VCaP (cell line): ENCODE measurements at regions not wholly inside any gene's neighbourhood (a gene's known extent, or its start where the extent isn't known, plus 50 kb on each side); places are given as distances from the start of the nearest gene placed in this dataset.
"Not testable (repeated sequence)": the region's sequence is repeated elsewhere in the genome, so short reads cannot be mapped to it uniquely, and the experiment has no call there.

Source experiments
- H3K27ac ChIP-seq: fragments of 450-650 bp; 2 replicates; pipeline ENCODE4 v1.5.1; 2017
- TF ChIP-seq, protein P1 (sequence below): fragments of 450-650 bp; conservative IDR thresholded peaks from 2 replicates; pipeline ENCODE4 v1.5.1; 2017; ENCODE audit warnings: mild to moderate bottlenecking, moderate library complexity

DNA sequence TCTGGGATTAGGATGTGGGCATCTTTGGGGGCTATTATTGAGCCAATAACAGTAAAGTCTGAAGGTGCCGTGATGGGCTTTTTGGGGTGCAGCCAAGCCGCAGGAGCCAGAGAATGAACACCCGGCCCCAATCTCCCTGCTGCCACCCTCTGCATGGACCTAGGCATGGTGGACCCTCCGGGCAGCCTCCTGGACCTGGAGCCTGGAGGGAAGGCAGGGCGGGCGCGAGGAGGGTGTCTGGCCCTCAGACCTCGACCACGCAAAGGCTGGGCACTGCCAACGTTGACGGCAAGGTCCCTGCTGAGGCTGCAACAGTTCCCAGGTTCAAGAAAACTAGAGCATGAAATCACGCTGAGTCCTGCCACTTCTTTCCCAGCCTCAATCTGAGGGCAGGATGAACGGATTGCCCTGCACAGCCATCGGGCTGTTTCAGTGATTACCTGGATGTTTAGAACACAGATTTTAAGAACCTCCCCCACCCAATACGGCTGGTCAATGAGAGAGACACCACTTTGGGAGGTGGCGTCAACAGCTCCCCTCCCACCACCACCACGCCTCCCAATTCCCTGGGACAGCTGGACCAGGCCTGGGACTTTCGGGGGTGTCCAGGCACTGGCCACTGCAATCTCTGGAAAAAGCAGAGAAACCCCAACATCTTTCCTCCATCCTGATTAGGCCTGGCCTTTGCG is 147.4 kb downstream of the NPIPB11 start:
- H3K27ac ChIP-seq, result not testable (repeated sequence)

DNA sequence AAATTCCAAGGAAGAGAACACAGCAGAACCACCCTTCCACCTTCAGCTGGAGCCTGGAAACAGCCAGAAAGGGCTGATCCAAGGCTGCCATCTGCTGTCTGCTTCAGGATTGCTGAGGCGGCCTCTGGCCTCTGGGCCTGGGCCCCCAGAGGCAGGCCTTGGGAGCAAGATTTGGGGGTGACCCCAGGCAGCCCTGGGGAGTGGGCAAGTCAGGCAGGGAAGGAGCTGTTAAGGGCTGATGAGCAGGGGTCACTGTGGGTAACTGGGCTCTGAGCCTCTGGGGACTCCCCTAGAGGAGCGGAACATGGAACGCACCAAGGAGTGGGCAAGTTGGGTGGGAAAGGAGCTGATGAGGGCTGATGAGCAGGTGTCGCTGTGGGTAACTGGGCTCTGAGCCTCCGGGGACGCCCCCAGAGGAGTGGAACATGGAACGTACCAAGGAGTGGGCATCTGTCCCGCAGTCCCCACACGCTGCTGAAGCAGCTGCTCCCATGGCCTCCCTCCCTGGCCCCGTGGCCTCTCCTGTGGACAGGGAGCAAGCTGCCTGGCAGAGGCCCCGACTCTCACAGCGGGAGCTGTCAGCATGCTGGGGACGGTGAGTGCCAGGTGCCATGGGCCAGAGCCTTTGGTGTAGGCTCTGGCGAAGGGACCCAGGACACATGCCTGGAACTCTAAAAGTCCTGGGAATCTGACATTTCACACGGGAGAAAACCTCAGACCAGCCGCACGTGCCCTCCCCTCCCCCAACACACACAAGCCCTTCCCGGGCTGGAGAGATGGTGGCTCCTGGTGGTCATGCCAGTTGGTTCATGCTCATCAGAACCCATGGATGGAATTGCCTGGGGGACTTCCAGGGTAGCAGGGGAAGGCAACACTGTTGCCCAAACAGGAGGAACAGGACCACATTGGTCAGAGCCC is 148.8 kb downstream of the NPIPB11 start:
- not testable (repeated sequence) for H3K27ac ChIP-seq
- TF ChIP-seq, protein P1, sequence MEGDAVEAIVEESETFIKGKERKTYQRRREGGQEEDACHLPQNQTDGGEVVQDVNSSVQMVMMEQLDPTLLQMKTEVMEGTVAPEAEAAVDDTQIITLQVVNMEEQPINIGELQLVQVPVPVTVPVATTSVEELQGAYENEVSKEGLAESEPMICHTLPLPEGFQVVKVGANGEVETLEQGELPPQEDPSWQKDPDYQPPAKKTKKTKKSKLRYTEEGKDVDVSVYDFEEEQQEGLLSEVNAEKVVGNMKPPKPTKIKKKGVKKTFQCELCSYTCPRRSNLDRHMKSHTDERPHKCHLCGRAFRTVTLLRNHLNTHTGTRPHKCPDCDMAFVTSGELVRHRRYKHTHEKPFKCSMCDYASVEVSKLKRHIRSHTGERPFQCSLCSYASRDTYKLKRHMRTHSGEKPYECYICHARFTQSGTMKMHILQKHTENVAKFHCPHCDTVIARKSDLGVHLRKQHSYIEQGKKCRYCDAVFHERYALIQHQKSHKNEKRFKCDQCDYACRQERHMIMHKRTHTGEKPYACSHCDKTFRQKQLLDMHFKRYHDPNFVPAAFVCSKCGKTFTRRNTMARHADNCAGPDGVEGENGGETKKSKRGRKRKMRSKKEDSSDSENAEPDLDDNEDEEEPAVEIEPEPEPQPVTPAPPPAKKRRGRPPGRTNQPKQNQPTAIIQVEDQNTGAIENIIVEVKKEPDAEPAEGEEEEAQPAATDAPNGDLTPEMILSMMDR, result peak; percentile 74

DNA sequence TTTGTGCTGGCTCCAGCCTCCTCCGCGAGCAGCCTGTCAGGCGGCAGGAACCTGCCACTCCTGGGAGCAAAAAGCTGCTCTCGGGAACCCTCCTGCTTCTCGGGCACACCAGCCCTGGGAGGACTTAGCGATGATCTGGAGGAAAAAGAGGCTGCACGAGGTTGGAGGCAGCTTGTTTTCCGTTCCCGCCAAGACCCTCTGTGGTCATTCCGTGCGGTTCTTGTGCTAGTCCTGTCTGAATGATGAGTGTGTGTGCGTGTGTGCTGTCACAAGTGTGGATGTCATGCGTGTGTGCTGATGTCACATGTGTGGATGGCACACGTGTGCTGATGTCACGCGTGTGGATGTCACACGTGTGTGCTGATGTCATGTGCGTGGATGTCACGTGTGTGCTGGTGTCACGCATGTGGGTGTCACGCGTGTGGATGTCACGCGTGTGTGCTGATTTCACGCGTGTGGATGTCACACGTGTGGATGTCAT is 150.0 kb downstream of the NPIPB11 start:
- TF ChIP-seq, protein P1, result no peak

DNA sequence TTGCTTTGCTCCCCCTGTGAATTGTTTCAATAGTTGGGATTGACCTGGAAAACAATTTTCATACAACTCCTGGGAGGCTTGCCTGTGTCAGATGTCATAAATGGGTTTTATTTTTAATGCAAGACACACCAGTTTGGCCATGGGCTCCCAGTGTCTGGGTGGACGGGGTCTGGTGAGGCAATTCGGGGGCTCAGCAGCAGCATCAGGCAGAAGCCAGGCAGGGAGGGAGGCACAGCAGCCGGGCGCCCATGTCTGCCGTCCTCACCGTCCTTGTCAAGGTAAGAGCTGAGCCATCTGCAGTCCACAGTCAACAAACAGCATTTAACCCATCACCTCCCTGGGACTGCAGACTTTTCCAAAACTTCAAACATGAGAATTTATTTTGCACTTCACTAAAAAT is 150.6 kb downstream of the NPIPB11 start:
- H3K27ac ChIP-seq, result not testable (repeated sequence)

More for the DNA sequence above, 150.0 kb downstream of the NPIPB11 start:
- H3K27ac ChIP-seq, result no peak overlapping the region

DNA sequence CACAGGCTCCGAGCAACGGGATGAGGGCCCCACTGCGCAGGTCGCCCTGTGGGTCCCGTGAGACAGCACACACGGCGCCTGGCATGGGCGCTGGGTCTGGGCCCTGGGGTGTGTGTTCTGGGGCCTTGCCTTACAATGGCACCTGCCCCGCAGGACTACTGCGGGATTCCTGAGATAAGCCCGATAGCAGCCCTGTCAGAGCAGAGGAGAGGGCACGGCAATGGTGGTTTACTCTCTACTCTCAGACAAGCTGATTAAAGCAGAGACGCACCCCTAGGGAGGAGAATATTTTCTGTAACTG is 151.1 kb downstream of the NPIPB11 start:
- H3K27ac ChIP-seq, result not testable (repeated sequence)

DNA sequence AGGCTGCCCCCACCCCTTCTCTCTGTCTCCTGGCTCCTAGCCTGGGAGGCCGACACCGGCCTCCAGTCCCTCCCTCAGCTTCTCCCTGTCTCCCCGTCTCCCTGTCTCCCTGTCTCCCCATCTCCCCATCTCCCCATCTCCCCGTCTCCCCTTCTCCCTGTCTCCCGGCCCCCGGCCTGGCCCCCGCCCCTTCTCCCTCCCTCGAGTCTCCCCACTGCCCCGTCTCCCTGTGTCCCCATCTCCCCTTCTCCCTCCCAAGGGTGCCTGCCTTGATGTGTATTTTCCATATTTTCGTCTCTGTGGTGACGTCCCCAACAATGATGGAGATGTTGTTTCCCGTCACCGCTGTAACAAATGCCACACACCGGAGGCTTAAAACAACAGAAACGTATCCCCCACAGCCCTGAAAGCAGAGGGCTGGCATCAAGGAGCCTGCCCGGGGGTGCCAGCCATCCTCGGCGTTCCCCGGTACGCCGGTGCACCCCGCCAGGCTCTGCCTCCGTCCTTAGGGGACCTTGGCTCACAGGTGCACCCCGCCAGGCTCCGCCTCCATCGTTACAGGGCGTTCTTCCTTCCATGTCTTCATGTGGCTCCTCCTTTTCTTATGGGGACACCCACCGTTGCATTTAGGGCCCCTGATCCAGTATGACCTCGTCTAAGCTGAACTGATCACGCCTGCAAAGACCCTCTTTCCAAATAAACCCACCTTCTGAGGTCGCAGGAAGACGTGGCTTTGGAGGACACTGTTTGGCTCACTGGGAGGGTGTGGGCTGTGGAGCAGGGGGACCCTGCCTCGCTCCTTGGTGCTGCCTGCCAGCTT is 151.6 kb downstream of the NPIPB11 start:
- H3K27ac ChIP-seq, result no peak overlapping the region
- TF ChIP-seq, protein P1, result no peak

DNA sequence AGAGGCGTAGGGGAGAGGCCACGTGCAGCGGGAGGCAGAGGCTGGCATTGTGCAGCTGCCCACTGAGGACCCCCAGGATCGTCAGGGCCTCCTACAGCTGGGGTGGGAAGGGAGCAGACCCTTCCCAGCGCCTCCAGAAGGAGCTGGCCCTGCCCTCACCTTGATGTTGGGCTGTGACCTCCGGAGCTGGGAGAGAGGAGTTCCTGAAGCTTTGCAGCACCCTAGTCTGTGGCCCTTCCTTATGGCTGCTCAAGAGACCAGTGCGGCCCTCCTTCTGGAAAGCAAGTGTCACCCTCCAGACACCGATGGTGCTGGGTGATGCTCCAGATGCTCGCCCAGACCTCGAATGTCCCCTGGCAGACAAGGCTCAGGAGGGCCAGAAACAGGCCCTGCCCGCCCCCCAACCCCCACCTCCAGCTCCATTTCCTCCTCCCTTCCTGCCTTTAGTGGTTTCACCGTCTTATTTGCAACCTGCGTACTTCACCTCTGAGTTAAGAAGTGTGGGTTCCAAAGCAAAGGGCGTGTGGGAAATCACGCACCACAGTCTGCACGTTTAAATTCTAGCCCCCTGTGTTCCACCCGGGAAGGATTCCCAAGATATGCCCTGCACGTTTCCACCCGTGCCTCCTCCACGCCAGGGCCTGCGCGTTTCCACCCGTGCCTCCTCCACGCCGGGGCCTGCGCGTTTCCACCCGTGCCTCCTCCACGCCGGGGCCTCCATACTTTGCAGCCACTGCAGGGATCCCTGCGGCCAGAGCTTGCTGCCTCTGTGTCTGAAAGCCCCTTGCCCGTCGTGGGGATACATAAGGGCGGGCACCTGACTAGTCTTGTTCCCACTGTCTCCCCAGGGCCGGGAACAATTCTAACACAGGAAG is 152.6 kb downstream of the NPIPB11 start:
- H3K27ac ChIP-seq, result not testable (repeated sequence)

DNA sequence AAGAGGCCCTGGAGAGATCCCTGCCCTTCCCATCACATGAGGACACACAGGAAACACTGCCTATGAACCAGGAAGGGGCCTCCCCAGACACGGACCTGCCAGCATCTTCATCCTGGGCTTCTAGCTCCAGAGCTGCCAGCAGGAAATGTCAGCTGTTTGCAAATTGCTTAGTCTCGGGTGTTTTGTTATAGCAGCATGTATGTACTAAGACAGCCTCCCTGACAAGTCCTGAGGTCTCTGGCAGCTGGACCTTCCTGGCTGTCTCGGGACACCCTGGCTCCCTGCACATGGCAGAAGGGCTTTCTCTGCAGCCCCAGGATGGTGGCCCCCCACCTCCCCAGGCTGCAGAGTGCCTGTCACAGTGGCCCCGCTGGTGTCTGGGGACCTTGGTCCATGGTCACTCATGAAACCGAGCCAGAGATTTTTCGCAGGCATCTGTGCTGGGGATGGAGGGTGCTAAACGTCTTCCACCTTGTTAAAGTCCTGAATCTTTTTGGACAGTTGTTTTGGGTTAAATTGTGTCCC is 153.4 kb downstream of the NPIPB11 start:
- H3K27ac ChIP-seq, result not testable (repeated sequence)

DNA sequence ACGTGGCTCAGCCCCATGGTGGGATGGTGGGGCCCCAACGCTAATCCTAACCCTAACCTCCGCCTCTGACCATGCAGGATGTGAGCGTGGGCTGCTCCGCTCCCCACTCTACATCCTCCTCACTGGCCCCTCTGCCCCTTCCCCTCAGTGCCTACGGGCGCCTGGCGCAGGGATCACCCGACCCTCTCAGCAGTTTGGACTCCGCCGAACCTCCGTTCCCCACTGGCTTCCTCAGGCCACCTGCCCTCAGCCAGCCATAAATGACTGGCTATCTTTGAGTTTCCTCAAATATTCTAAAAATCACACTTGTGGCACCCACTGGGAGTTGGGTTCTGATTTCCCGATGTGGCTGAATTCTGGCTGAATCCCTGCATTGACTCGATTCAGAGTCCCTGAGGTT is 154.2 kb downstream of the NPIPB11 start:
- not testable (repeated sequence) for H3K27ac ChIP-seq

DNA sequence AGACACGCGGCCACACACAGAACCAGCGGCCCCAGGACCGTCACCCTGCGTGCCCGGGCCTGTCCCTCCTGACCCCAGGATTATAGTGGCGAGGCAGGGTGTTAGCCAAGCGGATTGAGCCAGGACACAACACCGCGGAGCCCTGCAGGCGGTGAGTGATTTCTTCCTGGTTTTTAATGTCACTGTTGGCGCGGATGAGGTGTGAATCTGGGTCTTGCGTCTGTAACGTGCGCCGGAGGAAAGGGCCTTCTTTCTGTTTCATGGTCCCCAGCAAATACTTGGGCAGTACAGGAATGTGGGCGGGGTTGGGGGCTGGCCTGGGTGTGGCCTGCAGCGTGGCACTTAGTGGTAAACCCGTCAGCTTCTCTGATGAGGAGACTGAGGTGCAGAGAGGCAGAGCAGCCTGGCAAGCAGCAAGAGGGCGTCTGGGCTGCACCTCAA is 154.9 kb downstream of the NPIPB11 start:
- H3K27ac ChIP-seq, result not testable (repeated sequence)

DNA sequence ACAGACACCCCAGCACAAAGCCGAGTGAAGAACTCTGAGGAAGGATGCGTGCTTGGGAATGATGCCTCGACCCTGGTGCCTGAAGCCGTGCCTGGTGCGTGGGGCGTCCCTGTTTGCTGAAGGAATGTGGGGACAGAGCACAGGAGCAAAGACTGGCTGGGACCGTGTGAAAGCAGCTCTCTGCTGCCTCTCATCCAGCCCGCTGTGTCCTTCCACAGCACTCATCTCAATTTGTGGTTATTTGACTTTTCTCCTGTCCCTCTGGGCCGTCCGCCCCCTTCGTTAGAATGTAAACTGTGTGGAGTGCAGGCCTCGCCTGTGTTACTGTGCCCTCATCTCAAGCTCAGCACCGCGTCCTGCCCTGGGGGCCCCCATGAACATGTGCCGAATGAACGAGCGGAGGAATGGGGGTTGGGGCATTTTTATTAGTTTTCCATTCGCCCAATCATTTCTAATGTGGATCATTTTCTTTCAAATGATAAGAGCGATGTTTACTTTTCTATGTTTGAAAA is 155.5 kb downstream of the NPIPB11 start:
- not testable (repeated sequence) for H3K27ac ChIP-seq

DNA sequence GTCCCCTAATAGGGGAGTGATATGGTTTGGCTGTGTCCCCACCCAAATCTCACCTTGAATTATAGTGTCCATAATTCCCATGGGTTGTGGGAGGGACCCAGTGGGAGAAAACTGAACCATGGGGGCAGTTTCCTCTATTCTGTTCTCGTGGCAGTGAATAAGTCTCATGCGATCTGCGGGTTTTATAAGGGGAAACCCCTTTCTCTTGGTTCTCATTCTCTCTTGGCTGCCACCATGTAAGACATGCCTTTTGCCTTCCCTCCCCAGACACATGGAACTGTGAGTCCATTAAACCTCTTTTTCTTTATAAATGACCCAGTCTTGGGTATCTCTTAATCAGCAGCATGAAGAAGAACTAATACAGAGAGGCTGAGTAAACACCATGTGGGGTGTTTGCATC is 156.0 kb downstream of the NPIPB11 start:
- not testable (repeated sequence) for H3K27ac ChIP-seq

DNA sequence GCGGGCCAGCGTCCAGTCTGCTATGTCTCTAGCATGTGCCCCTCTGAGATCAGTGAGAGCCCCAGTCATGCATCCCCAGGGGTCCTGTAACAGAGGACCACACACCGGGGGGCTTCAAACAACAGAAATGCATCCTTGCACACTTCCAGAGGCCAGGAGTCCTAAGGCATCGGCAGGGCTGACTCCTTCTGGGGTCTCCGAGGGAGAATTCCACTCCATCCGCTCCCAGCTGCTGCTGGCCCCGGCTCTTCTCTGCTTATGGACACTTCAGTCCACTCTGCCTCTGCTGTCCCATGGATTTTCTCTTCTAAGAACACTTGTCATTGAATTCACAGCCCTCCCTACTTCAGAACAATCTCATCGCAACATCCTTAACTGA is 157.6 kb downstream of the NPIPB11 start:
- H3K27ac ChIP-seq, result not testable (repeated sequence)

DNA sequence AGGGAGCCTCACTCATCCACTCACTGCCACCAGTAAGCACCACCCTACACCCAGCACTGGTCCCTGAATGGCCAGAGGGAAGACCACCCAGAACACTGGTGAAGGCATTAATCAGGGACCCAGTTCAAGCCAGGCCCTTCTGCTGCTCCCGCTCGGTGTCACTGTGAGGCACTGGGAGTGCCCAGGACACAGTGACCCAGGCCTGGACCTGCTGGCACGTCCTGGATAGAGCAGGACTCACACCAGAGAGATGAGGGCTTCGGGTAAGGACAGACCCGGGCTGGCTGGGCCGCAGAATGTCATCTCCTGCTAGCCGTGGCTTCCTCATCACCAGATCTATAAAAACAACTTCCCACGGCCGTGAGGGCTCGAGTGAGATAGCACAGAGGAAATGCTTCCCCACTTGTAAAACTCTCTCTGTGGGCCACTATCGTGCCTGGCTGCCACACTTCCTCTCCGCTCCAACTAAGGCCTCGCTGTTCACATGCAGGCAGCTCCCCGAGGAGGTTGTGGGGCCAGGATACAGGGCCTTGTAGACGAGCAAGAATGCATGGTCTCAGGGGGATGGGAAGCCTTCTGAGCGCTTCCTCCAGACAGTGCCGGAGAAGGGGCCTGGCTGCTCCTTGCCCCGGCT is 158.1 kb downstream of the NPIPB11 start:
- not testable (repeated sequence) for H3K27ac ChIP-seq

DNA sequence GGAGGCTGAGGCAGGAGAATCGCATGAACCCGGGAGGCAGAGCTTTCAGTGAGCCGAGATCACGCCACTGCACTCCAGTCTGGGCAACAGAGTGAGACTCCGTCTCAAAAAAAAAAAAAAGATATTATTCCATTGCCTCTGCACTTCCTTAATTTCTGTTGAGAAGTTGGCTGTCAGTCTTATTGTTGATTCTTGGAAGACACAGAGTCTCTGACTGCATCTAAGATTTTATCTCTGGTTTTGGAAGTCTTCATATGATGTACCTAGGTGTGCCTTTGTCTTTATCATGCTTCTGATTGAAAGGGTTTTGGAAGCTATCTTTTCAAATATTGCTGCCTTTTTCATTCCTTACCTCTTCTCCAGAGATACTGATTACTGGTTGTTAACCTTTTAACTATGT is 160.4 kb downstream of the NPIPB11 start:
- H3K27ac ChIP-seq, result not testable (repeated sequence)
